ENCODE measurements at regions not wholly inside any gene's neighbourhood (a gene's known extent, or its start where the extent isn't known, plus 50 kb on each side); places are given as distances from the start of the nearest gene placed in this dataset.
A peak's percentile ranks its signal among the peaks of the same experiment; 100 is the strongest.

DNA sequence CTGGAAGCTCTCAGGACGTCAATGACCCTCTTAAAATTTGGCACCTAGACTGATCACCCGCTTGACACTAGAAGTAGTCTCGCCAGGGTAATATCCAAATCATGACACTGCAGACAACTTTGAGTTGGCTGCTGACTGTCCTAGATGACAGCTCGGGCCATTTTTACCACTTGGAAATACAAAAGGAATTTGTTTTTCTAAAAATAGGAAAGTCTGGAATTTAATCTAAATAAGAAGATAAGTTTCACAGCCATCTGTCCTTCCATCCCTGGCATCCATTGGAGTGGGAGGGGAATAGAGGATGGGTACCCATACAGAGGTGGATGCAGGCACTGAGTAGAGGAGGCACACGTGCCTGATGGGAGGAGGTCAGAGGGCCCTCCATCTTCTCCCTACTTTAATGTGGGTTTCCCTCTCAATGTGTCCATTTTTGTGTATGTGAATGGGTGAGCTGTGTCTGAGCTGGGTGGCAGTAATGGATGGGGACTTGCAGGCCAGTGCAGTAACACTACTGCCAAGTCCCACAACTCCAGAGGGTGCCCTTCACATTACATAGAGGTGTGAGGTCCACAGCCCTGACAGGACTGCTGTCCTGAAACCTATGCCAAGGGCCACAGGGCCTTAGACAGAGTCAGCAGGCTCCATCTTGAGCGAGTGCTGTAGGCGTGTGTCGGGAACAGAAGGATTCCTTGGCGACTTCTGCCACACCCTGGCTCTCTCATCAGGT lies 104.8 kb upstream of the IPO9 start:
- 19 to 23% methylated on average over 9 of the region's 9 CpGs for WGBS, 2 experiments (ENCODE audit: low coverage in 1 of 2, low lambda C conversion rate in 2 of 2, missing lambda C conversion rate in 2 of 2)
- H3K4me2 ChIP-seq (ENCODE audit: unreplicated experiment): peak overlapping the region; percentile 48
- H3K9me3 ChIP-seq (ENCODE audit: low read depth): no peaks in the 10 kb centered on the region

DNA sequence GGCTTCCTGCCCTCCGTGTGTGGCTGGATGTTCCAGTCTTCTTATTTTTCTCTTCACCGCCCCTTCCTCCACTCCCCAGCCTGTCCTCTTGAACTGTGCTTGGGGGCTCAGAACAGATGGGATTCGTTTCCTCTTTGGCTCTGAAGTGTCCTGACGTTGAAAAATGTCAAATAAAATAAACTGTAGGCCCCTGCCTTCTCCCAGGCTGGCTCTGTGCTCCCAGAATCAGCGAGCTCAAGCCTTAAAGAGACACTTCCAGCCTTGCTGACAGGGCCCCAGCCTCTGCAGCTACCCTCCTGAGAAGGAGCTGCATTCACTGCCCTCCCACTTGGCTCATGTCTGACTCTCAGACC lies 104.2 kb upstream of the IPO9 start:
- no peak for DNase-seq
- H2AFZ ChIP-seq: no peak overlapping the region
- peak overlapping the region; percentile 92 for H3K27ac ChIP-seq
- H3K27me3 ChIP-seq (replicated peaks; ENCODE audit: insufficient read depth): no peaks in the 10 kb centered on the region
- in situ Hi-C loops (cut with MboI): no loop called here
- peaks cover 69% of the 10 kb centered on the region for H3F3A ChIP-seq (ENCODE audit: insufficient read depth)
- H3K36me3 ChIP-seq (ENCODE audit: low read depth): no peaks in the 10 kb centered on the region; the same call in 1 of the 2 replicates
- no peaks in the 10 kb centered on the region for H3K9me3 ChIP-seq (ENCODE audit: low read depth)
- peaks cover 54% of the 10 kb centered on the region for H3K4me1 ChIP-seq (ENCODE audit: insufficient read depth)
- peak overlapping the region; percentile 22 for H3K9ac ChIP-seq
- no peak overlapping the region for H3K4me3 ChIP-seq
- no peaks in the 10 kb centered on the region for H3K9me2 ChIP-seq (ENCODE audit: insufficient read depth)
- TF ChIP-seq EZH2 (IDR thresholded peaks at IDR 0.05; ENCODE audit: insufficient read depth, poor library complexity, severe bottlenecking) (no peak), EZH2phosphoT487 (IDR thresholded peaks at IDR 0.05; ENCODE audit: insufficient read depth, low read depth) (no peak)
- WGBS, 2 experiments (ENCODE audit: low coverage in 1 of 2, low lambda C conversion rate in 2 of 2, missing lambda C conversion rate in 2 of 2): 32 to 33% methylated on average over 5 of the region's 5 CpGs
- H4K20me1 ChIP-seq (ENCODE audit: insufficient read depth): no peaks in the 10 kb centered on the region
- peaks cover 95% of the 10 kb centered on the region for H3K79me2 ChIP-seq (ENCODE audit: insufficient read depth)
- H3K4me2 ChIP-seq (ENCODE audit: unreplicated experiment): peak overlapping the region; percentile 48

More for the DNA sequence above, 104.8 kb upstream of the IPO9 start:
- H3K4me3 ChIP-seq: no peak overlapping the region
- peak overlapping the region; percentile 22; the same call in 1 of the 2 replicates for H3K9ac ChIP-seq
- DNase-seq: peak; percentile 43
- no peaks in the 10 kb centered on the region for H3K27me3 ChIP-seq (replicated peaks; ENCODE audit: insufficient read depth)
- peaks cover 2% of the 10 kb centered on the region; the same call in 1 of the 2 replicates for H3K36me3 ChIP-seq (ENCODE audit: low read depth)
- H4K20me1 ChIP-seq (ENCODE audit: insufficient read depth): no peaks in the 10 kb centered on the region
- in situ Hi-C loops (cut with MboI): no loop called here
- H3K4me1 ChIP-seq (ENCODE audit: insufficient read depth): peaks cover 60% of the 10 kb centered on the region
- H3F3A ChIP-seq (ENCODE audit: insufficient read depth): peaks cover 72% of the 10 kb centered on the region
- H3K9me2 ChIP-seq (ENCODE audit: insufficient read depth): no peaks in the 10 kb centered on the region
- no peak overlapping the region for H2AFZ ChIP-seq
- TF ChIP-seq EZH2phosphoT487 (IDR thresholded peaks at IDR 0.05; ENCODE audit: insufficient read depth, low read depth): no peak
- TF ChIP-seq EZH2 (IDR thresholded peaks at IDR 0.05; ENCODE audit: insufficient read depth, poor library complexity, severe bottlenecking): no peak
- peaks cover 95% of the 10 kb centered on the region for H3K79me2 ChIP-seq (ENCODE audit: insufficient read depth)
- H3K27ac ChIP-seq: peak overlapping the region; percentile 92

DNA sequence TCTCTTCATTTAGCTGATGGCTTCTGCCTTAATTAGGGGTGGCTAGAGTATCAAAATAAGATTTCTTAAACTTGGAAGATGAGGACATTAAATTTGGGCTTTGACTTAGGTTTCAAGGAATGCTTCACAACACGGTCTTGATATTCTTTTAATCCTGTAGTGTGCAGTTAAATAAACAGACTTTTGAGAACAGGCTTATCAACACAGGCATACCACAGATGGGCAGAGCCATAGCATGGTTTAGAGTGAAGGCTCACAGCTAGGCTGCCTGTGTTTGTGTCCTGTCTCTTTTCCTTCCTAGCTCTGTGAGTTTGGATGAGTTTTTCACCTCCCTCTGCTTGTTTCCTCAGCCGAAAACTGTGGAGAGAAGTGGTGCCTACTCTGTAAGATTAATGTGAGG lies 102.3 kb upstream of the IPO9 start:
- Histone ChIP-seq H3K9me2 (ENCODE audit: insufficient read depth) (no peaks in the 10 kb centered on the region), H3K36me3 (ENCODE audit: low read depth) (no peaks in the 10 kb centered on the region; the same call in 1 of the 2 replicates), H3F3A (ENCODE audit: insufficient read depth) (peaks cover 51% of the 10 kb centered on the region), H3K79me2 (ENCODE audit: insufficient read depth) (peaks cover 97% of the 10 kb centered on the region), H2AFZ (no peak overlapping the region), H3K4me3 (no peak overlapping the region), H3K27me3 (replicated peaks; ENCODE audit: insufficient read depth) (no peaks in the 10 kb centered on the region), H3K9ac (no peak overlapping the region), H3K9me3 (ENCODE audit: low read depth) (no peaks in the 10 kb centered on the region), H3K27ac (no peak overlapping the region), H3K4me2 (ENCODE audit: unreplicated experiment) (no peak overlapping the region), H3K4me1 (ENCODE audit: insufficient read depth) (peaks cover 36% of the 10 kb centered on the region), H4K20me1 (ENCODE audit: insufficient read depth) (no peaks in the 10 kb centered on the region)
- DNase-seq: no peak
- TF ChIP-seq EZH2 (IDR thresholded peaks at IDR 0.05; ENCODE audit: insufficient read depth, poor library complexity, severe bottlenecking) (no peak), EZH2phosphoT487 (IDR thresholded peaks at IDR 0.05; ENCODE audit: insufficient read depth, low read depth) (no peak)
- WGBS, 2 experiments (ENCODE audit: low coverage in 1 of 2, low lambda C conversion rate in 2 of 2, missing lambda C conversion rate in 2 of 2): 94 to 98% methylated on average over 2 of the region's 2 CpGs
- in situ Hi-C loops (cut with MboI): no loop called here

DNA sequence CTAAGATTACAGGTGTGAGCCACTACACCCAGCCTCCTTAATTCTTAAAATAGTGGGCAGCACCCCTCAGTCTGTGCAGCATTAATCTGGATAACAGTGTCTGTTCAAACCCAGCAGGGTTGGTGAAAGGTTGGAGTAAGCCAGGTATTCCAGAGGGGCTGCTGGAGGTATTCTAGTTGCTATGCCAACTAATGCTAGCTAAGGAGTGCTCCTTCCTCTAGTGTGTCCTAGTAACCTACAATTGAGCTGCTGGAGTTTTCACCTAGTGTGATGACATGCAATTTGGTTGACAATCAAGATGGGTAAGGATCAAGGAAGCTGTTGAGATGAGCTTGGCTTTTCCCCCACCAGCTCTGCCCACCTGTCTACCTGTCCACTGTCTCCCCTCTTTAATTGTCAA lies 100.2 kb upstream of the IPO9 start:
- Histone ChIP-seq H3K9me2 (ENCODE audit: insufficient read depth) (no peaks in the 10 kb centered on the region), H3F3A (ENCODE audit: insufficient read depth) (peaks cover 44% of the 10 kb centered on the region), H3K4me2 (ENCODE audit: unreplicated experiment) (no peak overlapping the region), H3K36me3 (ENCODE audit: low read depth) (no peaks in the 10 kb centered on the region; the same call in 1 of the 2 replicates), H4K20me1 (ENCODE audit: insufficient read depth) (no peaks in the 10 kb centered on the region), H3K27ac (peak overlapping the region; percentile 14; the same call in 1 of the 2 replicates), H2AFZ (no peak overlapping the region), H3K27me3 (replicated peaks; ENCODE audit: insufficient read depth) (no peaks in the 10 kb centered on the region), H3K79me2 (ENCODE audit: insufficient read depth) (peaks cover 100% of the 10 kb centered on the region), H3K9ac (no peak overlapping the region), H3K4me3 (no peak overlapping the region), H3K9me3 (ENCODE audit: low read depth) (no peaks in the 10 kb centered on the region), H3K4me1 (ENCODE audit: insufficient read depth) (peaks cover 32% of the 10 kb centered on the region)
- DNase-seq: no peak
- in situ Hi-C loops (cut with MboI): no loop called here
- no peak for TF ChIP-seq EZH2phosphoT487 (IDR thresholded peaks at IDR 0.05; ENCODE audit: insufficient read depth, low read depth)
- no peak for TF ChIP-seq EZH2 (IDR thresholded peaks at IDR 0.05; ENCODE audit: insufficient read depth, poor library complexity, severe bottlenecking)

All from GM23248 (cell line).